IPS-15b (cell line): ENCODE measurements at regions not wholly inside any gene's neighbourhood (a gene's known extent, or its start where the extent isn't known, plus 50 kb on each side); places are given as distances from the start of the nearest gene placed in this dataset.

Experiments used
- H3K27me3 ChIP-seq: one replicate; pipeline ENCODE4 v1.6.1; 2013; ENCODE audit warnings: low read length; ENCODE audit not compliant: control insufficient read depth, insufficient read depth
- H3K36me3 ChIP-seq: one replicate; pipeline ENCODE4 v1.6.1; 2013; ENCODE audit warnings: low read length; ENCODE audit not compliant: control insufficient read depth, insufficient read depth
- H3K4me1 ChIP-seq: one replicate; pipeline ENCODE4 v1.6.1; 2013; ENCODE audit warnings: mild to moderate bottlenecking, low read length; ENCODE audit not compliant: control insufficient read depth, insufficient read depth
- H3K4me3 ChIP-seq: one replicate; pipeline ENCODE4 v1.5.1; 2013; ENCODE audit warnings: low read depth, low read length
- H3K9ac ChIP-seq: one replicate; pipeline ENCODE4 v1.6.1; 2013; ENCODE audit warnings: low read depth, mild to moderate bottlenecking, low read length
- H3K9me3 ChIP-seq: one replicate; pipeline ENCODE4 v1.6.1; 2013; ENCODE audit warnings: mild to moderate bottlenecking, low read length; ENCODE audit not compliant: control insufficient read depth, insufficient read depth

DNA sequence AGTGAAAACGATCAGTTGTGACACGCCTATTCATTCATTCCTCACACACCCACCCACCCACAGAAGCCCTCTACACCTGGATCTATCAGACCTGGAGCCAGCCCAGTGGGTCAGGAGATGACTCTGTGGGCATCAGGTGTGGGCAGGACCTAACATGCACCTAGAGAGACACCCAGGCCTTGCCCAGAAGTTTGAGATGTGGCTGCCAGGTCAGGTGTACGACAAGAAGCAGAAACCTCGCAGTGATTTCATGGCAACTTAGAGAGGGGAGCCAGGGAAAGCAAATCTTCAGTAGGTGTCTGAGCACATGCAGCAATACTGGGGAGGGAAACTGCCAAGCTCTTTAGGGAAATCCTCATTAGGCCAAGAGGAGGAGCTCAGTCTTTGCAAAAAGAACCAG lies 264.7 kb upstream of the ROPN1 start:
- Histone ChIP-seq H3K9ac (no peak overlapping the region), H3K27me3 (no peaks in the 10 kb centered on the region), H3K4me1 (peaks cover 5% of the 10 kb centered on the region), H3K36me3 (no peaks in the 10 kb centered on the region), H3K9me3 (no peaks in the 10 kb centered on the region), H3K4me3 (no peak overlapping the region)

DNA sequence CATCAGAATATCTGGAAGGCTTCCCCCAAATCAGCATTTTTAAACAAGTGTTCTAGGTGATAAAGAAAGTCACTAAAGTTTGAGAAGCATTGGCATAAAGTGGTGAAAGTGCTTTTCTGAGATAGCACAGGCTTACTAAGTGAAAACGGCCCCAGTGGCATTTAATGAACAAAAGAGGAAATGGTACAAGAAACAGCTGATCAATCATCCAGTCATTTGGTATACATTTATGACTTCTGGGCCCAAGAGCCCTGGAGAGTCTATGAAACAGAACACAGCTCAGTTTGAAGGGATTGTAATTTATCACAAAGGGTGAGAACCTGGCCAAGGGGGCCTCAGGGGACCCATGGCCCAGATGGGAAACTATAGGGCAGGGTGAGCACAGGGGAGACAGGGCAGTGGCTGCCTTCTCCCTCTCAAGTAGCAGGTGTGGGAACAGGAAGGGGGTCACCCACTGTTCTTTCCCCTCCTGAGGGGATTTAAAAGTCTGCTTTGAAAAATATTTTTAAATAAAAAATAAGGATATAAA lies 265.5 kb upstream of the ROPN1 start:
- Histone ChIP-seq H3K36me3 (no peaks in the 10 kb centered on the region), H3K9me3 (no peaks in the 10 kb centered on the region), H3K9ac (no peak overlapping the region), H3K4me1 (peaks cover 5% of the 10 kb centered on the region), H3K4me3 (no peak overlapping the region), H3K27me3 (no peaks in the 10 kb centered on the region)

DNA sequence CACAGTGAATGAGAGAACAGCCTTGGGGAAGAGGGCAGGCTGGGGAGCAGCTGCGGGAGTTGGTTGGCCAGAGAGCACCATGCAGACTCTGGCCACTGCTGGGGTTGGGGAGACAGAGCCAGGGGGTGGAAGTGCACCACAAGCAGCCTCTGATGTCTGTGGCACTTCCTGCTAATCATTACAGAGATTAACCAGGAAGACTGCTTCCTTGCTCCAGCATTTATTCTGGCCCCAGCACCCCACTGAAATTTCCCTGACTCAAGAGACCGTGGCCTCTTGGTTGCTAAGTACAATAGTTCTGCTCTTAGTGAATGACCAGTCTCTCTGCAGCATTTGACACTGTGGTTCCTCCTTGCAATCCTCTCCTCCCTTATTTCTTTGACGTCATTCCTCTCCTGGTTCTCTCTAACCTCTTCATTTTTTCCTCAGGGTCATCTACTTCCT lies 266.2 kb upstream of the ROPN1 start:
- Histone ChIP-seq H3K9ac (no peak overlapping the region), H3K4me3 (no peak overlapping the region), H3K36me3 (no peaks in the 10 kb centered on the region), H3K4me1 (peaks cover 5% of the 10 kb centered on the region), H3K9me3 (no peaks in the 10 kb centered on the region), H3K27me3 (no peaks in the 10 kb centered on the region)

DNA sequence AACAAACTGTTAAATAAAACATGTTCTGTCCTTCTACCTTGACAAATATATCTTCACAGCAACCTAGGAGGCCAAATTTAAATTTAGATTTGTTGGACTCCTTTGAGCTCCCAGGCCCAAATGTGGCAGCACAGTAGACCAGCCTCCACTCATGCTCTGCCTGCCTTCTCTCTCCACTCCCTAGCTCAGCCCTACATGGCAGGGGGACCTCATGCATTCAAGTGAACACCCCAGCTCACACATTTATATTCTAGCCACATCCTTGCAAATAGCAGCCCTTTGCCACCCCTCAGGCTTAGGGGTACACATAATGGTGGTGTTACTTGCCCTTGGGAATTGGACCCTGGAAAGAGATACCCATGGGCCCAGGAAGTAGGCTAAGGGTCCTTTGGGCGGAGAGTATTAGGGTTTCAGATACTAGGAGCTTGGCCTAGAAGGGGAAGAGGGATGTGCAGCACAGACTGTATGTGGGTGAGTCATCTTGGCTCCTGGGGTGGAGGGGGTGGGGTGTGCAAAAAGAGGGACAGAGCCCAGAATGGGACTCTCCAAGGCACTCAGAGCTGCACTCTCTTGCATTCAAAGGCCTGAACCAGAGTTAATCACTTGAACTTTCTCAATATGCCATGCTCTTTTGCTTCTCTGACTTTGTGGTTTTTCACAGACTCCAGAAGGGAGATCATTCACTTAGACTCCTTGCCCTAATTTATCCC lies 268.4 kb upstream of the ROPN1 start:
- H3K27me3 ChIP-seq: no peaks in the 10 kb centered on the region
- no peaks in the 10 kb centered on the region for H3K36me3 ChIP-seq
- H3K9ac ChIP-seq: no peak overlapping the region
- H3K4me3 ChIP-seq: no peak overlapping the region
- peaks cover 5% of the 10 kb centered on the region for H3K4me1 ChIP-seq
- H3K9me3 ChIP-seq: no peaks in the 10 kb centered on the region

DNA sequence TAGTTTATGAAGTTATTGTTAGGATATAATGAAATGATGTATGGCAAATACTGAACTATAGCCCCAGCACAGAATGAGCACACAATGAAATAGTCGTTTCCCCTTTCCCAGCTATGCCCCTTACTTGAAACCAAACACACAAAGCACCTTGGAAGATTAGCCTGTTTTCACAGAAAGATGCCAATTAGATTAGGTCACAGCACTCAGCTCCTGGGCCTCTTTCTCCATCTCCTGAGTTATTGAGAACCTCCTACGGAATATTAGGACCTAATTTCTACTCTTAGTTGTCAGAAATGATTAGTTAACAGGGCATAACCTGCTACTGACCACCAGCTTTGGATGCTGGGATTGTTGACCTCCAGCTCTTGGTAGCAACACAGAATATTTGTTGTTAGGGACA lies 269.4 kb upstream of the ROPN1 start:
- Histone ChIP-seq H3K4me3 (no peak overlapping the region), H3K9ac (no peak overlapping the region), H3K27me3 (no peaks in the 10 kb centered on the region), H3K9me3 (no peaks in the 10 kb centered on the region), H3K36me3 (no peaks in the 10 kb centered on the region), H3K4me1 (peaks cover 5% of the 10 kb centered on the region)

DNA sequence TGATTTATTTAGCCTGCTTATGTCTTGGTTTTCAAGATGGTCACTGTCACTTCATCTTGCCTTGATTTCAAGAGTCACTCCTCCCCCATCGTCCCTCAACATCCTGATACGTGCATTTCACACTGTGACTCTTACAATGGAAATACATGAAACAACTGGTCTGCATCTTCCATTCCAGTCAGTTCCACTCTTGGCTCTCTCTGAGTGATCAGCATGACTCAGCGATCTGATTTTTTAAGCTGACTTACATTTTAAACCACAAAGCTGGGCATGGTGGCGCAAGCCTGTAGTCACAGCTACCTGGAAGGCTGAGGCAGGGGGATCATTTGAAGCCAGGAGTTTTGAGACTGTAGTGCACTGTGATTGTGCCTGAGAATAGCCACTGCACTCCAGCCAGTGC lies 271.2 kb upstream of the ROPN1 start:
- Histone ChIP-seq H3K36me3 (no peaks in the 10 kb centered on the region), H3K9me3 (no peaks in the 10 kb centered on the region), H3K27me3 (no peaks in the 10 kb centered on the region), H3K4me1 (no peaks in the 10 kb centered on the region), H3K4me3 (no peak overlapping the region), H3K9ac (no peak overlapping the region)

DNA sequence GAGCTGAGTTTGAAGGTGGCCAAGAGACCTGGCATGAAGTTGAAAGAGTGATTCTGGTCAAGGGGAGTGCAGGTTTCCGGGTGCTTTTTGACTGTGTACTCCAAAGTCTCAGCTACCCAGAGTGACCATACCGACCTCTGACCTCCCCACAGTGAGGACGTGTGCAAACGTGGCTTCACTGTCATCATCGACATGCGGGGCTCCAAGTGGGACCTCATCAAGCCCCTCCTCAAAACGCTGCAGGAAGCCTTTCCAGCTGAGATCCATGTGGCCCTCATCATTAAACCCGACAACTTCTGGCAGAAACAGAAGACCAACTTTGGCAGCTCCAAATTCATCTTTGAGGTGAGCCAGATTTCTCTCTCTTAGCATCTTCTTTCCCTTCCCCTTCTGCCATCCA lies 272.4 kb upstream of the ROPN1 start:
- Histone ChIP-seq H3K27me3 (no peaks in the 10 kb centered on the region), H3K9ac (no peak overlapping the region), H3K9me3 (no peaks in the 10 kb centered on the region), H3K4me1 (no peaks in the 10 kb centered on the region), H3K4me3 (no peak overlapping the region), H3K36me3 (no peaks in the 10 kb centered on the region)

DNA sequence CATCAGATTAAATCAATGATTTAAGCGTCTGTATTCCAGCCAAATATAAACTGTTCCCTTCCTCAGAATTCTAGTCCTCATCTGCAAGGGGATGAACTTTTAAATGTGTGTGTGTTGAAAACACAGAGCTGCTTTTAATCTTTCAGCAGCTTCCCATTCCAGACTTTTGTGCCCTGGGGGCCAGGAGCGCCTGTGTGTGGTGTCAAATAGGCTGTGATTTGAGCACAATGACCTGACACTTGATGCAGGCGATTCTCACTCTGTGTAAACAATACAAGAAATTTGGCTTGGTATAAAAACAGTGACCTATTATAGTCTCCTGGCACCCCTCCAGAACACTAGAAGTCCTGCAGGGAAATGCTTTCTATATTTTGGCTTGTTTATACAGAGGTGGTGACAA lies 274.6 kb upstream of the ROPN1 start:
- Histone ChIP-seq H3K36me3 (no peaks in the 10 kb centered on the region), H3K4me1 (no peaks in the 10 kb centered on the region), H3K4me3 (no peak overlapping the region), H3K9ac (no peak overlapping the region), H3K9me3 (no peaks in the 10 kb centered on the region), H3K27me3 (no peaks in the 10 kb centered on the region)

DNA sequence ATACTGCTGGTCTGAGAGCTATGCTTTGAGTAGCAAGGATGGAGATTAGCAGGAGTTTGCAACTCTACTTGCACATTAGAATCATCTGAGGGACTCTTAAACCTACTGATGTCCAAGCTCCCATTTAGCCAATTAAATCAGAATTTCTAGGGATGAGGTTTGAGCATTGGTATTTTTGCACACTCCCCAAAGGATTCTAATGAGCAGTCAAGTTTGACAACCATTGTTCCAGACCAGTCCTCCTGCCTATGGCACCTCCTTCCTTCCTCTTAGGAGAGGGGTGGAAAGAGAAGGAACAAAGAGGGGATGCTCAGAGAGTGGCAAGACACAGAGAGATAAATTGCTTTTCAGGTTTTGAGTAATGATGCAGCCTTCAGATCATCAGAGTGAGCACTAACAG lies 275.5 kb upstream of the ROPN1 start:
- Histone ChIP-seq H3K4me1 (no peaks in the 10 kb centered on the region), H3K36me3 (no peaks in the 10 kb centered on the region), H3K4me3 (no peak overlapping the region), H3K9me3 (no peaks in the 10 kb centered on the region), H3K27me3 (no peaks in the 10 kb centered on the region), H3K9ac (no peak overlapping the region)

DNA sequence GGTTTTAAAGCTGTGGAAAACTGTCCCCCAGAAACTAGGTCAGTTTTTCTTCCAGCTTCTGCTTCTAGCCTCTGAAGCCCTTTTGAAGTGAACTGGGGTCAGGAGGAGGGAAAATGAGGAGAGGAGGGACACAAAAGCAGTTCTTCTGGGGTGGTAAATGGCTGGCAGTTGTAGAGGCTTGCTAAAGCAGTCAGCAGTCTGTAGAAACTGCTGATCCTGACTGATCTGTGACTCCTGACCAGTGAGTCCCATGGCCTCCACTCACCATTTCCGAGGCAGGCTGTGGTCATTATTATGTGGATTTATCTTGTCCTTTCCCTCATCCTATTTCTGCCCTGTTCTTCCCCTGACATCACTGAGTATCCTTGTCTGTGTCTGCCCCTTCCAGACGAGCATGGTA lies 276.4 kb upstream of the ROPN1 start:
- H3K9me3 ChIP-seq: no peaks in the 10 kb centered on the region
- no peaks in the 10 kb centered on the region for H3K27me3 ChIP-seq
- no peaks in the 10 kb centered on the region for H3K36me3 ChIP-seq
- no peaks in the 10 kb centered on the region for H3K4me1 ChIP-seq
- H3K4me3 ChIP-seq: no peak overlapping the region
- H3K9ac ChIP-seq: no peak overlapping the region

DNA sequence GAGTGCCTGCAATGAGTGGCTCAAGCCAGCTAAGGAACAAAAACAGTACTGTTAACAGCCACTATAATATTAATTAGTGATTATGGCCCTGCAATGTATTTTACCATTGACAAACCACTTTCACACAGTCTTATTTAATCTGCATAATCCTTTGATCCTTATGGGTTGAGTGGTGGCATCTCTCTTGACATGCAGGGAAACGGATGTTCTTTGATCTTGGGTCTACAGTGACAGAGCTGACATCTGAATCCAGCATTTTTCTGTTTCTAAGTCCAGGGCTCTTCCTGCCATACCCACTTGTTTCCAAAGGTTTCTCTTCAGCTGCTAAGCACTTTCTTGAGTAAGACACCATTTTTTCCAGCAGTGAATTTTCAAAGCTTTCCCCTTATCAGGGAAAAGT lies 277.7 kb upstream of the ROPN1 start:
- Histone ChIP-seq H3K36me3 (no peaks in the 10 kb centered on the region), H3K27me3 (no peaks in the 10 kb centered on the region), H3K9ac (no peak overlapping the region), H3K4me1 (no peaks in the 10 kb centered on the region), H3K4me3 (no peak overlapping the region), H3K9me3 (no peaks in the 10 kb centered on the region)

DNA sequence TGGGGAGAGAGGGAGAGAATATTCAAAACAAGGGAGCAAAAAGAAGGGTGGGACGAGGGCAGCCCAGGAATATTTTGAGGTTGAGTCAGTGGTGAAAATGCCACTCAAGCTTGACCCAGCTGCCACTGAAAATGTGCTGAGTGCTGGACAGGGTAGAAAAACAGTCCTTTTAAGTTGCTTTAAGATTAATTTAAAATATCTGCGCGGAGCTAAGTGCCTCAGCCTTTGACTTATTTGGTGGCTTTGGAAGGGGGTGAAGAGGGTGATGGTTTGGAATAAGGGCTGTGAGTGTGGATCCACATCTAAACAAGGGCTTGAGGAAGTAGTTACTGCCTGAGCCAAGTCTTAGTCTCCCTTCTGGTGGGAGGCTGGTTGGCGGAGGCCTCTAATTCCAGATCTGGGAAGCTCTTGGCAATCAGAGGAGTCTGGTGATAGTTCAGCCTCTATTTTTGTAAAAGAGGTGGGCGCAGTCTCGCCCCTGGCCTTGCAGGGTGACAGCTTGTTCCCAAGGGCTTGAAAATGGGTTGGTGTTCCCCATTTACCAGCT lies 280.8 kb upstream of the ROPN1 start:
- Histone ChIP-seq H3K36me3 (no peaks in the 10 kb centered on the region), H3K4me3 (no peak overlapping the region), H3K27me3 (no peaks in the 10 kb centered on the region), H3K9me3 (no peaks in the 10 kb centered on the region), H3K9ac (no peak overlapping the region), H3K4me1 (no peaks in the 10 kb centered on the region)
